Testis (tissue), 2 donors: ENCODE measurements at regions not wholly inside any gene's neighbourhood (a gene's known extent, or its start where the extent isn't known, plus 50 kb on each side); places are given as distances from the start of the nearest gene placed in this dataset.

Experiments
- CTCF ChIP-seq, 3 experiments: fragments of 450-650 bp in 2 of 3; fragments of 200-600 bp in 1 of 3; sonication (generic) in 1 of 3; IDR thresholded peaks; one replicate each; pipeline ENCODE4 v1.5.1; 2016 to 2019; ENCODE audit warnings: antibody characterized with exemption in 3 of 3, mild to moderate bottlenecking in 2 of 3, moderate library complexity in 1 of 3
- POLR2A ChIP-seq: fragments of 450-650 bp; IDR thresholded peaks from one replicate; pipeline ENCODE4 v1.6.1; 2017; ENCODE audit warnings: antibody characterized with exemption, mild to moderate bottlenecking, moderate library complexity

DNA sequence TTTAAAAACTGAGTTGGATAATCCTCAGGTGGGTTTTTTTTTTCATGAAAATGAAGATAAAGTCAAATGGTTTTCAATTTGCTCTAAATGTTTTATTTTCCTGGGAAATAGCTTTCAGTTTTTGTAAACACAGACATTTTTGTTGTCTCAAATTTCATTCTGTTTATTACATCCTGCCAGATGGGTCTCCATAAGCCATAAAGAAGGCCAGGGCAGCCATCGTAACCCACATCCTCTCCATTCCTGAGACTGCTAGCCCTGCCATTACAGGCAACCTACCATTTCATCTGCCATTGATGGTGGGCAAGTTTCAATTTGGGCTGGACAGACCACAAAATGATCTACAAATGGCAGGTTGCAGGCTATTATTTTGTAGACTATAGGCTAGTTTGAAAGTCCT is 60.8 kb downstream of the BTBD3 start:
- TF ChIP-seq CTCF (IDR thresholded peaks at IDR 0.05) = no peak
- no peak for TF ChIP-seq POLR2A
